ENCODE measurements at regions not wholly inside any gene's neighbourhood (a gene's known extent, or its start where the extent isn't known, plus 50 kb on each side); places are given as distances from the start of the nearest gene placed in this dataset.

GRCh38 chr1:235002706-235003300 is 125.8 kb downstream of the TOMM20 start:
- H3K27ac ChIP-seq (ENCODE audit: extremely low read depth, low read depth, low read length) = no peak overlapping the region
- ChIA-PET CTCF (interaction anchor here (0.6 kb wide), 1 partner anchor 24 kb away, joined by 3 read pairs; no protein-coding TSS in a partner anchor), POLR2A (interaction anchor here (0.6 to 0.7 kb wide), 2 partner anchors 77 to 171 kb away, joined by 3 to 4 read pairs; no protein-coding TSS in a partner anchor)
- H3K36me3 ChIP-seq (ENCODE audit: control insufficient read depth in 2 of 2, insufficient read depth in 1 of 2, low read length in 2 of 2) = no peaks in the 10 kb centered on the region
- no peaks in the 10 kb centered on the region for H3K9me3 ChIP-seq (ENCODE audit: control insufficient read depth, insufficient read depth, low read depth, low read length)
- H3K4me1 ChIP-seq (ENCODE audit: control insufficient read depth, insufficient read depth, low read length) = peaks cover 9% of the 10 kb centered on the region
- TF ChIP-seq ZFHX2 (tag by site-specific recombination; conservative IDR thresholded peaks at IDR 0.05) (no peak), ZNF692 (tag by site-specific recombination; IDR thresholded peaks at IDR 0.05) (no peak), KLF1 (tag by site-specific recombination; IDR thresholded peaks at IDR 0.05) (no peak), ZXDB (tag by site-specific recombination; IDR thresholded peaks at IDR 0.05) (no peak), ZNF2 (tag by site-specific recombination; IDR thresholded peaks at IDR 0.05) (no peak), ZNF274 (IDR thresholded peaks at IDR 0.05; ENCODE audit: low read length) (no peak), ZNF274 (tag by site-specific recombination; IDR thresholded peaks at IDR 0.05; ENCODE audit: borderline replicate concordance) (no peak), ZNF501 (tag by site-specific recombination; IDR thresholded peaks at IDR 0.05) (no peak), RBAK (tag by site-specific recombination; IDR thresholded peaks at IDR 0.05) (no peak), SP2 (tag by site-specific recombination; IDR thresholded peaks at IDR 0.05) (no peak), ZFP69B (tag by site-specific recombination; IDR thresholded peaks at IDR 0.05) (no peak), ZNF280C (tag by site-specific recombination; IDR thresholded peaks at IDR 0.05) (no peak), ZBTB6 (tag by site-specific recombination; IDR thresholded peaks at IDR 0.05) (no peak), ATF2 (tag by site-specific recombination; IDR thresholded peaks at IDR 0.05; ENCODE audit: low read depth) (no peak), ZNF175 (tag by site-specific recombination; IDR thresholded peaks at IDR 0.05) (no peak), SCRT1 (tag by site-specific recombination; IDR thresholded peaks at IDR 0.05; ENCODE audit: borderline replicate concordance) (no peak), GFI1B (tag by site-specific recombination; IDR thresholded peaks at IDR 0.05) (no peak)
- H3K4me3 ChIP-seq (ENCODE audit: low read depth, low read length) = no peak overlapping the region

GRCh38 chr1:234999513-234999940 is 129.1 kb downstream of the TOMM20 start:
- H3K36me3 ChIP-seq (ENCODE audit: control insufficient read depth in 2 of 2, insufficient read depth in 1 of 2, low read length in 2 of 2) = no peaks in the 10 kb centered on the region
- H3K4me1 ChIP-seq (ENCODE audit: control insufficient read depth, insufficient read depth, low read length) = peaks cover 18% of the 10 kb centered on the region
- no peak overlapping the region for H3K27ac ChIP-seq (ENCODE audit: extremely low read depth, low read depth, low read length)
- TF ChIP-seq REST (tag by site-specific recombination; IDR thresholded peaks at IDR 0.05) = peak; percentile 60; the same call in 1 of the 2 replicates
- TF ChIP-seq ZNF280C (tag by site-specific recombination; IDR thresholded peaks at IDR 0.05) = no peak
- H3K4me3 ChIP-seq (ENCODE audit: low read depth, low read length) = no peak overlapping the region
- POLR2A ChIA-PET = no interaction called here
- CTCF ChIA-PET = interaction anchor here (0.6 kb wide), 1 partner anchor 395 kb away, joined by 3 read pairs; no protein-coding TSS in a partner anchor
- H3K9me3 ChIP-seq (ENCODE audit: control insufficient read depth, insufficient read depth, low read depth, low read length) = no peaks in the 10 kb centered on the region

All from HEK293 (cell line).